PC-3 (cell line): ENCODE measurements at regions not wholly inside any gene's neighbourhood (a gene's known extent, or its start where the extent isn't known, plus 50 kb on each side); places are given as distances from the start of the nearest gene placed in this dataset.

ENCODE experiments used
- ATAC-seq: fragments of 200-7000 bp; cut with Tn5 transposase; 2 replicates; pipeline ENCODE4 v1.9.1; 2020; ENCODE audit warnings: mild to moderate bottlenecking, moderate library complexity
- BruUV-seq: library from RNA; stranded (reverse); fragments of 400-500 nt; replicated peaks from 2 replicates; lab custom pipeline; 2021; lab: Mats Ljungman, UMichigan
- CTCF ChIA-PET: fragments of 300-600 bp; sonication (Branson Sonifier 250); formaldehyde crosslinking; loops from one replicate; lab custom pipeline; 2022; ENCODE audit warnings: antibody characterized with exemption; lab: Charles Lee
- POLR2A ChIA-PET: fragments of 300-600 bp; sonication (Branson Sonifier 250); formaldehyde crosslinking; loops from one replicate; lab custom pipeline; 2022; ENCODE audit warnings: antibody characterized with exemption; ENCODE audit not compliant: unreplicated experiment; lab: Charles Lee
- DNase-seq: peaks from one replicate; pipeline ENCODE4 v3.0.0-alpha.2; 2015
- H2AFZ ChIP-seq: fragments of 300-600 bp; sonication (generic); 2 replicates; pipeline ENCODE4 v1.6.0; 2016; ENCODE audit warnings: antibody characterized with exemption, low read length
- H3F3A ChIP-seq: fragments of 300-600 bp; sonication (generic); one replicate; pipeline ENCODE4 v1.6.0; 2017; ENCODE audit warnings: antibody characterized with exemption, low read length, control low read depth, mild to moderate bottlenecking; ENCODE audit not compliant: unreplicated experiment
- H3K27ac ChIP-seq: fragments of 300-600 bp; sonication (generic); 2 replicates; pipeline ENCODE4 v1.5.1; 2016; ENCODE audit warnings: mild to moderate bottlenecking, low read length
- H3K27me3 ChIP-seq: fragments of 300-600 bp; sonication (generic); 2 replicates; pipeline ENCODE4 v1.6.1; 2016; ENCODE audit warnings: low read length, mixed read lengths
- H3K36me3 ChIP-seq: fragments of 300-600 bp; sonication (generic); 2 replicates; pipeline ENCODE4 v1.6.1; 2016; ENCODE audit warnings: low read depth, mixed run types, low read length, mixed read lengths
- H3K4me1 ChIP-seq: fragments of 300-600 bp; sonication (generic); 2 replicates; pipeline ENCODE4 v1.5.1; 2016; ENCODE audit warnings: low read length; ENCODE audit not compliant: insufficient read depth
- H3K4me2 ChIP-seq: fragments of 300-600 bp; sonication (generic); 2 replicates; pipeline ENCODE4 v1.6.0; 2016; ENCODE audit warnings: low read length
- H3K4me3 ChIP-seq: fragments of 300-600 bp; sonication (generic); 2 replicates; pipeline ENCODE4 v1.5.1; 2016; ENCODE audit warnings: mild to moderate bottlenecking, low read length, mixed read lengths
- H3K79me2 ChIP-seq: fragments of 300-600 bp; sonication (generic); 2 replicates; pipeline ENCODE4 v1.6.1; 2017; ENCODE audit warnings: low read length, mixed read lengths
- H3K9ac ChIP-seq: fragments of 300-600 bp; sonication (generic); 2 replicates; pipeline ENCODE4 v1.6.0; 2016; ENCODE audit warnings: mild to moderate bottlenecking, low read length
- H3K9me2 ChIP-seq: fragments of 300-600 bp; sonication (generic); replicated peaks from 2 replicates; pipeline ENCODE4 v1.6.1; 2016; ENCODE audit warnings: mixed run types, low read length, mixed read lengths
- H3K9me3 ChIP-seq: fragments of 300-600 bp; sonication (generic); 2 replicates; pipeline ENCODE4 v1.6.1; 2016; ENCODE audit warnings: low read length, mixed read lengths
- H4K20me1 ChIP-seq: fragments of 300-600 bp; sonication (generic); 2 replicates; pipeline ENCODE4 v1.6.1; 2016; ENCODE audit warnings: low read length, mixed read lengths
- EZH2 ChIP-seq: fragments of 300-600 bp; sonication (generic); IDR thresholded peaks from one replicate; pipeline ENCODE4 v1.6.1; 2017; ENCODE audit warnings: antibody characterized with exemption, mild to moderate bottlenecking, low read length; ENCODE audit not compliant: unreplicated experiment
- EZH2phosphoT487 ChIP-seq: fragments of 300-600 bp; sonication (generic); IDR thresholded peaks from 2 replicates; pipeline ENCODE4 v1.6.1; 2018; ENCODE audit warnings: mild to moderate bottlenecking, antibody characterized with exemption, low read length, borderline replicate concordance
- intact Hi-C: fragments of 100-400 bp; cut with micrococcal nuclease; formaldehyde crosslinking; loops from 2 replicates; pipeline ENCODE4 v1.9.0; 2023
- TF ChIP-seq, protein P1 (sequence below): fragments of 300-600 bp; sonication (generic); conservative IDR thresholded peaks from 2 replicates; pipeline ENCODE4 v1.5.1; 2017; ENCODE audit warnings: antibody characterized with exemption, low read depth, mild to moderate bottlenecking, low read length

DNA sequence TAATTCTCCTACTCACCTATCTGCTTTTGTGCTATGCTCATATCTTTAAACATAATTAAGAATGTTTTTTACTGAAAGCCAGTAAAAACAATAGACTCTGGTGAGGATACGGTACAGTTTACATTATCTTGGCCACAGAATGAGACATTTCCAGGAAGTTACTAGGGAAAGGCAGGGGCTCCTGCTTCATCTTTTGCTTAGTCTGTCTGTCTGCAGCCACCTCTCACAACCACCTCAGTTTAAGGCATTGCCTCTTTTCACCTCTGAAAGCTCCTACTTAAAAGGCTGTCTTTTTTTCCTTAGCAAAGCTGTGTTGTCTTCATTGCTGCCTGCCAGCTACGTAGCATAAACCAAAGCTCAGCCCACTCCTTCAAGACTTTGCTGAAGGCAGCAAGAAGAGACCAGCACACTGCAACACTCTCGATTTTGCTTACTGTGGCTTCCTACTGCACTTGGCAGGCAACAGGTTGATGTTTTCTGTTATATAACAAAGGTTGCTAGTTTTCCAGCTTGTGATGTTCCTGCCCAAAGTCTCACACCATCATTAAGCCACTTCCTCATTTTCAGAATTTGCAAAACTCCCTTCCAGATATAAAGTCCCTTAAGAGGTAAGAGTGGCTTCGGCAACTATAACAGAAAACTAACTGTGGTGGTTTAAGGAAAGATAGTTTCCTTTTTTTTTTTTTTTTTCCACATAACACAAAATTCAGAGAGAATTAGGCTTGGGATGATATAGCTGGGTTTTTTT, 432.9 kb downstream of the GRXCR1 start:
- no TSS peak for BruUV-seq
- no peaks in the 10 kb centered on the region for H3K9me3 ChIP-seq
- H3K36me3 ChIP-seq: no peaks in the 10 kb centered on the region
- H3K4me3 ChIP-seq: no peak overlapping the region
- no peak overlapping the region for H3K27ac ChIP-seq
- H2AFZ ChIP-seq: peak overlapping the region; percentile 55
- H3K79me2 ChIP-seq: no peaks in the 10 kb centered on the region
- CTCF ChIA-PET: interaction anchor here (0.6 kb wide), 1 partner anchor 8 kb away, joined by 8 read pairs; no protein-coding TSS in a partner anchor
- intact Hi-C loops: no loop called here
- ATAC-seq (0 out of 2 replicates have a peak, but pooled peaks have one; percentile 38), DNase-seq (no peak)
- H3K4me1 ChIP-seq: peaks cover 21% of the 10 kb centered on the region
- H3K27me3 ChIP-seq: no peaks in the 10 kb centered on the region
- no peak overlapping the region for H3K9ac ChIP-seq
- no peaks in the 10 kb centered on the region for H4K20me1 ChIP-seq
- TF ChIP-seq EZH2: no peak
- TF ChIP-seq EZH2phosphoT487: no peak
- TF ChIP-seq, protein P1, sequence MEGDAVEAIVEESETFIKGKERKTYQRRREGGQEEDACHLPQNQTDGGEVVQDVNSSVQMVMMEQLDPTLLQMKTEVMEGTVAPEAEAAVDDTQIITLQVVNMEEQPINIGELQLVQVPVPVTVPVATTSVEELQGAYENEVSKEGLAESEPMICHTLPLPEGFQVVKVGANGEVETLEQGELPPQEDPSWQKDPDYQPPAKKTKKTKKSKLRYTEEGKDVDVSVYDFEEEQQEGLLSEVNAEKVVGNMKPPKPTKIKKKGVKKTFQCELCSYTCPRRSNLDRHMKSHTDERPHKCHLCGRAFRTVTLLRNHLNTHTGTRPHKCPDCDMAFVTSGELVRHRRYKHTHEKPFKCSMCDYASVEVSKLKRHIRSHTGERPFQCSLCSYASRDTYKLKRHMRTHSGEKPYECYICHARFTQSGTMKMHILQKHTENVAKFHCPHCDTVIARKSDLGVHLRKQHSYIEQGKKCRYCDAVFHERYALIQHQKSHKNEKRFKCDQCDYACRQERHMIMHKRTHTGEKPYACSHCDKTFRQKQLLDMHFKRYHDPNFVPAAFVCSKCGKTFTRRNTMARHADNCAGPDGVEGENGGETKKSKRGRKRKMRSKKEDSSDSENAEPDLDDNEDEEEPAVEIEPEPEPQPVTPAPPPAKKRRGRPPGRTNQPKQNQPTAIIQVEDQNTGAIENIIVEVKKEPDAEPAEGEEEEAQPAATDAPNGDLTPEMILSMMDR: no peak
- no peaks in the 10 kb centered on the region for H3F3A ChIP-seq
- no peak overlapping the region for H3K4me2 ChIP-seq
- H3K9me2 ChIP-seq: no peaks in the 10 kb centered on the region
- POLR2A ChIA-PET: no interaction called here

DNA sequence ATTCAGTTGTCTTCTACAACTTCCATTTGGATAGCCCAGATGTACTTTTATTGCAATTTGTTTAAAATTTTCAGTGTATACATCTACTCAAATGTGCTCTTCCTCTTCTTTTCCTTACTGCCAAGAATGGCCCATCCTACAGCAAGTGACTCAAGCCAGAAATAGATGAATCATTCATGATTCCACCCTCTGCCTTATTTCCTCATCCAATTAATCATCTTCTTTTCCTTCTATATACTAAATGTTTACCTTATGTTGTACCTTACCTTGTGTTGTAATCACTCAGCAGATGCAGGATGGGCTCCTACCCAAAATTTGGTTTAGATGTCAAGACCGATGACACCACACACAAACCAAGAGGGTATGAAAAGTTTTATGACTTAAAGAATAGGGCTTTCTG, 437.8 kb downstream of the GRXCR1 start:
- no peak overlapping the region for H3K9ac ChIP-seq
- ATAC-seq (peak; percentile 65), DNase-seq (peak; percentile 88)
- H3K9me2 ChIP-seq: no peaks in the 10 kb centered on the region
- peak overlapping the region; percentile 98 for H3K27ac ChIP-seq
- no peaks in the 10 kb centered on the region for H3K27me3 ChIP-seq
- no TSS peak for BruUV-seq
- no peaks in the 10 kb centered on the region for H3K79me2 ChIP-seq
- peaks cover 9% of the 10 kb centered on the region for H3F3A ChIP-seq
- intact Hi-C loops: loop anchor here (2.0 to 5.0 kb wide), 2 partner anchors 23 to 198 kb away; no protein-coding TSS in a partner anchor
- TF ChIP-seq EZH2 (no peak), EZH2phosphoT487 (no peak)
- TF ChIP-seq, protein P1: no peak
- H3K36me3 ChIP-seq: no peaks in the 10 kb centered on the region
- peaks cover 42% of the 10 kb centered on the region for H3K4me1 ChIP-seq
- peak overlapping the region; percentile 46 for H3K4me2 ChIP-seq
- POLR2A ChIA-PET: no interaction called here
- no peaks in the 10 kb centered on the region for H3K9me3 ChIP-seq
- H4K20me1 ChIP-seq: no peaks in the 10 kb centered on the region
- H2AFZ ChIP-seq: no peak overlapping the region
- CTCF ChIA-PET: no interaction called here
- H3K4me3 ChIP-seq: no peak overlapping the region
